Stimulated activated CD4-positive, alpha-beta T cell treated with anti-CD3 and anti-CD28 coated beads, Interleukin-15, amount 100 ng/mL, for 24 hours (primary cell): ENCODE measurements at regions not wholly inside any gene's neighbourhood (a gene's known extent, or its start where the extent isn't known, plus 50 kb on each side); places are given as distances from the start of the nearest gene placed in this dataset.

Experiments used
- DNase-seq: peaks from one replicate; pipeline ENCODE4 v3.0.0-alpha.2; 2020

DNA sequence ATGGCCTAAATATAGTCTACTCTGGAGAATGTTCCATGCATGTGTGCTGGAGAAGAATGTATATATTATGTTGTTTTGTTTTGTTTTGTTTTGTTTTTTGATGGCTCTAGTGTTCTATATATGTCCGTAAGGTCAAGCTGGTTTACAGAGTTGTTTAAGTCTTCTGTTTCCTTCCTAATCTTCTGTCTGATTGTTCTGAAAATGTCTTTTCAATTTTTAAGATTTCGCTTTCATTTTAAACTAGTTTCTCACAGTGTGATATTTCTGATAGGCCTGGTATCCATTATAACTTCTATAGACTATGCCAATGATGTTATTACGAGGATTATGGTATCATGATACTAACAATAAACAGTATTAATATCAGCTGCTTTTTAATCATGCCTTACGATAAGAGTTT is 1126.3 kb upstream of the SORCS1 start:
- no peak for DNase-seq

DNA sequence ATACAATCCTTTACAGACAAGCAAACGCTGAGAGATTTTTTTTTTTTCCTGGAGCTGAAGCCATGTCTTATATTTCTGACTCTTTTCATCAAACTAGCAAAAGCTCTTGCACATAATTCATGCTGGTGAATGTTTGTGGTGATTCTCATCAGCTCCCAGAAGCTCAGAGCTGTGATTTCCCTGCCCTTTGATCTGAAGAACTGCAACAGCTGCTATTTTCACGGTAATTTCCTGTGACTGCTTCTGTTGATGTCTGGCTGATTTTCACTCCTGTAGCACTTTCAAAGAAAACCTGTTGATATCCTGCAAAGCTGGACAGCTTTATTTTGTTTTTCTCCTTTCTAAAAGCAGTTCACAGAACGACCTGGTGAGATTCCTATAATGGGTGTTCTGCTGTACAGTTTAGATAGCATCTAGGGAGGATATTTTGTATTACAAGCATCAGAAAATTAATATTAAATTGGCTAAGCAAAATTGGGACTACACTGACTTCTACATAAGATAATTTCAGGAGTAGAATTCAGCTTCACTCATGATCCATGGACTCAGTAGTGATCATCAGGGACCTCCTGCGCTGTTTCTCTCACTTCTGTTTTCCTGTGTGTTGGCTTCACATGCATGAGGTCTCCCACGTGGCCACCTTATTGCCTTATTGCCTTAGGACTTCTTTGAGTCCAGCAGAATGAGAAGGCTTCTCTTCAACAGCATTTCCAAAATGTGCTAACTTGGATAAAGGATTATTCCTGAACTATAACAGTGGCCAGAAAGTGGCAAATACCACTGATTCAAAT is 1111.6 kb upstream of the SORCS1 start:
- no peak for DNase-seq

DNA sequence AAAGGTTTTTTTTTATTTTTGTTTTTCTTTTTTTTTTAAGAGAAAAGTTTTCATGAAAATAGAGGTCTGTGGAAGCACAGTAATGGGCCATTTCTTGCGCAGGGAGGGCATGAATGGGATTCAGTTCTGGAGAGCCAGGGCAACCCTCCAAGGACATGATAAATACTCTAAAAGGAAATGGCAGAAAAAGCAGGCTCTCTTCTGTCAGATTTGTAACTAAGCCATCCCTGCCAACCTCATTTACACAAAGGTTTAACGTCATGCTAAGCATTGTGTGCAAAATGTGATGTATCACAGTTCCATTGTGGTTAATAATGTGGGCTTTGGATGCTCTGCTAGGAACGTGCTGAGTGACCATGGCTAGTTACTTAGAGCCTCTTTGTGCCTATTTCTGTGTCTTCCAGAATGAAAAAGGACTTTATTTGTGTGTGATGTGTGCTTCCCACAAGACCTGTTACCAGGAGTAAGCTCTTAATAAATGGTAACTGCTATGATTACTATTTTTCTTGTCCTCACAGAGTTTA is 1095.9 kb upstream of the SORCS1 start:
- no peak for DNase-seq

DNA sequence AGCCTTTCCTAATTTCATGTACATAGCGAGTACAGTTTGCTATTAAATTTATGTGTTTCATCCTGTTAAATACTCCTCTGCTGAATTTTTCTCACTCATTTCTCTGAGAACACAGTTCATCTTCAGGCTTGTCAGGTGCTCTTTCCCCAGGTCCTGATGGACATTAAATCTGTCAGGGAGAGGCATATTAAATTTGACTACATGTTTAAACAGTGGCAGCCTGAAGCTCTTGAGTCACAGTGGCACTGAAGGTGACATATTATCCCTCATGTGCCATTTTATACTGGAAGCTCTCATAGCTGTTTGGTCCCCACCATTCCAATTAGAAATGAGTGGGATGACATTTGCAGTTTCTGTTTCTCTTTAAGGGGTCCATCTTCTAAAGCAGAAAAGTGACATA is 1089.6 kb upstream of the SORCS1 start:
- no peak for DNase-seq

DNA sequence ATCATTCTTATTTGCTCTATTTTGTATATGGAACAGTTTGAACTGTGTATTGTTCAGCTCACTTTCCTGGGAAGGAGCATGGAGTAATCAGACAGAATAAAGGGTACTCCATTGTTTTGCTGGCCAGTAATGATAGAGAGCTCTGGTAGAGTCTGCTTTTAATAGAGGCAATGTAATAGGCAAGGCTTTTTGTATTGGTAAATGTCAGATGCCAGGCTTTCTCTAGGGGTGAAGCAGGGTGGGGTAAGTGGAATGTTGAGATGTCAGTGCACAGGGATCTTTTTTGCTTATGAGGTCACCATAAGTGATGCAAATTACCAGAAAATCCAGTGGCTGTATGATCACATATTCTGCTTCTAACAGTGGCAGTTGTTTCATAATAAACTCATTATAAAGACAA is 1088.3 kb upstream of the SORCS1 start:
- no peak for DNase-seq

DNA sequence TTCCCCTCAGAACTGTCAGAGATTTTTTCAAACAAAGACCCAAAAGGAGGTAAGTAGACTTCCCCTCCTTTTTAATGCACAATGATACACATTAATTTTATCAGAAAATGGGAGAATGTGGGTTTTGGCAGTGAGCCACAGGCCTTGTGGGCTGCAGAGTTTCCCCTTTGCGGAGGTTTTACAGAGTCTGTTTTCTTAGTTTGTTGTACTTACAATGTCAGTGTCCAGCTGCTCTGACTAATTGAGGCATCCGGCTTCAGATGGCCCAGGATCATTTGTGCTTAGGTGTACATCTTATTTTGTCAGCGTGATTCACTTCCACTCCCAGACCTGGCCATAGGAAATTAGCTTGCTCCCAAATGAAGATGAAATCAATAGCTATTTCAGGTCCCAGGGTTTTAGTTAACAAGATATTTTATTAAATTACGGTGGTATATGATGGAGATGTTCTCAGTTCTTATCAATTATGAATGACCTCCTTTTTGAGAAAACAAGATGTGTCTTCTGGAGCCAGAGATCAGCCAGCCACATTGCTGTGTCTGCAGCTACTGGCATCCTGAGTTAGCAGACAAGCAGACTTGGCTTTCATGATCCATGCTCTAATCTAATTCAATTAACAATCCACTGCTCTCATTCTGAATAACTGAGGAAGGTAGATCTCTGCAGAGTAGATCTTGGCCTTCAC is 1086.6 kb upstream of the SORCS1 start:
- no peak for DNase-seq

DNA sequence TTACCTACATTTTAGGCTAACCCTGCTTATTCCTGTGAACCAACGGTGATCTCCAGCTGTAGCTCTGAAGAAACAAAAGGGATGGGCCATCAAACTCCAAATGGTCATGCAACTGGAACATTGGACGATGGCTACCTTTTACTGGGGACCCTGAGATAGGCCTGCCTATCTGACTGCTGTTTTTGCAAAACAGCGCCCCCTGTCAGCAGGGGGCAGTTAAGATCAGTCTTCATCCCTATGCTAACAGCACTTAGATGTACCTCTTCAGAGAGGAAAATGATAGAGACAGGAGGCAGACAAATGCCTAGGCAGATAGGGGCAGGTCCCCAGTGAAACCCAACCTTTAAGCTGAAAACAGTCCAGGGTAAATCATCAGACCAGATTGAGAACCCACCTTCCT is 1085.4 kb upstream of the SORCS1 start:
- DNase-seq = peak; percentile 1

DNA sequence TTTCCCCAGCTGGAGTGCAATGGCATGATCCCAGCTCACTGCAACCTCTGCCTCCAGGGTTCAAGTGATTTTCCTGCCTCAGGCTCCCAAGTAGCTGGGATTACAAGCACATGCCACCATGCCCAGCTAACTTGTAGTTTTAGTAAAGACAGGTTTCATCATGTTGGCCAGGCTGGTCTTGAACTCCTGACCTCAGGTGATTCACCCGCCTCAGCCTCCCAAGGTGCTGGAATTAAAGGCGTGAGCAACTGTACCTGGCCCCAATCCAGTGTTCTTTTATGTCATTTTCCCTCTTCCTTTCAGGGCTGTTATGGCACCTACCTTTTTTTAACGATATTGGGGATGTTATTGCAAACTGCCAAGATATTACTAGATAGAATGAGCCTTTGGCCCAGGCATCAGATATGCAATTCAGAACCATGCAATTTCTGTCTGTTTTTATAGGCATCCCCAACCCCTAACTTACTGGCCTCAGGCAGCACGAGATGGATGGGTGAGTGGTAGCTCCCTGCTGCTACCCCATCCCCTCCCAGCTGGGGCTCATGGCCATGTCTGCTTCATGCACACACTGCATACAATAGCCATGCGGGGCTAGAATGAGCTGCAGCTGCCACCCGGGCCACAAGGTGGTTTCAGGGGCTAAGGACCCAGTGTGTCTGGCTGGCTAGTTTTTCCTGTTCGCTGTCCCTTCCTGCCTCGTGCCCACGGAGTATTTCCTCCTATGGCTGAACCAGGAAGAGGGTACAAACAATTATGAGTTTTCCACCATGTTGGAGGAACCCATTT is 1080.1 kb upstream of the SORCS1 start:
- DNase-seq = no peak

DNA sequence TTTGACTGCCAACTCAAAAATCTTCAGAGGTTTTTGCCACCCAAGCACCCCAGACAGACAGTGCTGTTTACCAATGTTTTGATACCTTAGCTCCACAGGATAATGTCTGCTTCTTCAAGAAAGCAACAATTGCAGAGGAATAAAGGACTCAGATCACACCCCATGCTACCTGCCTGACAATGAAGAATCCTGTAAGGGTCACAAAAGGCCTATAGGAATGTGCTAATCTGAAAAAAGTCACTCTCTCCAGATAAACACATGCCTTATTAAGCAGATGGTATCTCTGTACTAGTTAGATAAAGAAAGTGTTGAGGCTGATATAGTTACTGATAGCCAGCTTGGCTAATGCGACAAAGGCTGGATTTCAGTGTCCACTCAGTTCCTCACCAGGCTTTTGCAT is 1076.7 kb upstream of the SORCS1 start:
- DNase-seq = no peak

DNA sequence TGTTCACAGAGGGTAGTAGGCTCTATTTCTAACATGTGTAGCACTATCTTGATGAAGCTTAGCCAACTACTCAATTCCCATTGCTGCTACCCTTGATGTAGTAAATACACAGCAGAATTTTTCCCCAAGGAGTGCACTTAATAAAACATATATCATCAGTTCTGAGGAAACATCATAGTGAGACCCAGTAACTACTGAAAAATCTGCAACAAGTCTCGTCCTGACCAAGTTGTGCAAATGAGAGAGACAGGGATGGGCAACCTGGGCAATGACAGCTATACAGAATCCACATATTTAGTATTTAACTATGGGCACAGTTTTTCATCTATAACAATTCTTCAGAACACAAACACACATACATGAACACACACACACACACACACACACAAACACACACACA is 1073.8 kb upstream of the SORCS1 start:
- DNase-seq = no peak

DNA sequence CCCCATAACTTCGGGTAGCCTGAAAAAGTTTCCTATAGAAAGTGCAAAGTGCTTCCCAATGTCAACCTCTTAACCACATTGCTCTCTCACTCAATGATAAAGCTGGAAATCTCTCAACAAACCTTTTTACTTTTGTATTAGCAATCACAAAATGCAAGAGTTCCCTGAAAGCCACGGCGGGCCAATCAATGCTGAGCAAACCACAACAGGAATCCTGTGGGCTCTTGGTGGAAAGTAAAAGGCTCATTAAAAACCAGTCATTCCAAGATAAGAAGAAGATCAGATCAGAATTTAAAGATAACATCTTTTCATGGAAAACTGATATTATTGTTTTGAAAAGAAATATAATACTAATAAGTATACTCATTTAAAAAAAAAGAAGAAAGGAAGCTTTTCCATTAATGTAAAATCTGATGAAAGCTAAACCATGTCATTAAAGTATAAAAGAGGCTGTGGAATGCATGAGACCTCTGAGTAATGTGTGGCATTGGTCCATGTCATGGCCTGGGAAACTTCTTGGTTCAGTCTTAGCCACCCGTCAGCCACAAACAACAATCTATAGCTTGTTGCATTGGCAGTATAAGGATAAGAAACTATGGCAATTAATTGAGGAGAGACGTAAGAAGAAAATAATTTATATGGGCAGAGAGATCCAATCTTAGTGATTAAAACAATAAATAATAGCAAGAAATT is 1066.1 kb upstream of the SORCS1 start:
- DNase-seq = no peak

DNA sequence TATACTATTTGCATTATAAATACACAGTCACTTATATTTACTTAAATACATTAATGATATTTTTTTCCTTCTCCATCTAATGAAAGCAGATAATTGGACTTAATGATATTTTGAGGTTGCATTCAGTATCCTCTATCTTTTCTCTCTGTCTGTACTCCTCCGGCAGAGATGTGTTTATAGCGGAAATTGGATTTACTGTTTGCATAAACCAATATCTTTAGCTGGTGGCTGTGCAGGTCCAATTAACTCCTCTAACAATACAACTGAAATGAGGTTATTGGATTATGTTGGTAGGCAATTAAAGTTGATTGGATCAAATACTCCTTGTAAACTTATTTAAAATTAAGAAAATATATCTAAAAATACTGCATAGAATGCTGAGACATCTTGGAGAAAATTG is 1044.2 kb upstream of the SORCS1 start:
- DNase-seq = no peak

DNA sequence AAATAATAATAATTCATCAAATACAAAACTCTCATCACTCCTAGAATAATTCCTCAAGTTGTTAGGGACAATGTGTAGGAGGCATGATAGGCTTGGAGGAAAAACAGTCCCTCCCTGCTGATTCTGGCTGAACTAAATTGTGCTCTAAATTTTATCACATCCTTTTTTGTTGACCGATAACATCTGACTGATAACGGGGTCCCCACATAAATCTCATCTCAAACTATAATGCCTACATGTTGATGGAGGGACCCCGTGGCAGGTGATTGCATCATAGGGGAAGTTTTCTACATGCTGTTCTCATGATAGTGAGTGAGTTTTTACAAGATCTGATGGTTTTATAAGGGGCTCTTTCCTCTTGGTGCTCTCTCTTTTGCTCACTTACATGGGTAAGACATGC is 1043.5 kb upstream of the SORCS1 start:
- DNase-seq = no peak

DNA sequence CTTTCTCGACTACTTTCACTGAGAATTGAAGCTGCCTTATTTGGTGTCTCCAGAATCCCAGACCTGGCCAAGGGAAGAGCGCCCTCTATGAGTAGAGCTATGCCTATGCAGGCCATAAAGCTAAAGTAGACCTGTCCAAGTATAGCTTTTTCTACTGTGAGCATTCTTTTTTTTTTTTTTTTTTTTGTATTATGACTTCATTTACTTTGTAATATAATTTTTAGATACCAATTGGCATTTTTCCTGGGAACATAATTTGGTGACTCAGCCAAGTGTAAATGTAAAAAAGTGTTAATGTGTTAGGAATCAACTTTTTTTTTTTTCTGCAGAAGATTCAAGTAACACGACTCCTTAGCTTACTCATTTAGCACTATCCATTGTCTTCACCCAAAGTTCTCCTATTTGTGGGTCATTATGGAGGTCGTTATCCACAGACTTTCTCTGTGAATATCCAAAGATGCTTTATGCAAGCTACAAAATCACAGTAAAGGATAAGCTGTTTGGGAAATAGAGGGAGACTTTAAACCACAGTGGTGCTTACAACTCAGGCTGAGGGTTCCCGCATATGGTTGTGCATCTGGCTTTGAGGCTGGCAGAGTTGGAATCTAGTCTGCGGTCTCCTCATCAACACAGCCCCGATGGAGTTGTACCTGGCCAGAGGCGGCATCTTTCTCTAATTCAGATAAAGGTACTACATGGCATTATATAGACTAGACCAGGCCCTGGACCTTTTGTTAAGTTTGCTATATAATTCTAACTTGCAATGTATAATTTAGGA is 1040.2 kb upstream of the SORCS1 start:
- DNase-seq = no peak

DNA sequence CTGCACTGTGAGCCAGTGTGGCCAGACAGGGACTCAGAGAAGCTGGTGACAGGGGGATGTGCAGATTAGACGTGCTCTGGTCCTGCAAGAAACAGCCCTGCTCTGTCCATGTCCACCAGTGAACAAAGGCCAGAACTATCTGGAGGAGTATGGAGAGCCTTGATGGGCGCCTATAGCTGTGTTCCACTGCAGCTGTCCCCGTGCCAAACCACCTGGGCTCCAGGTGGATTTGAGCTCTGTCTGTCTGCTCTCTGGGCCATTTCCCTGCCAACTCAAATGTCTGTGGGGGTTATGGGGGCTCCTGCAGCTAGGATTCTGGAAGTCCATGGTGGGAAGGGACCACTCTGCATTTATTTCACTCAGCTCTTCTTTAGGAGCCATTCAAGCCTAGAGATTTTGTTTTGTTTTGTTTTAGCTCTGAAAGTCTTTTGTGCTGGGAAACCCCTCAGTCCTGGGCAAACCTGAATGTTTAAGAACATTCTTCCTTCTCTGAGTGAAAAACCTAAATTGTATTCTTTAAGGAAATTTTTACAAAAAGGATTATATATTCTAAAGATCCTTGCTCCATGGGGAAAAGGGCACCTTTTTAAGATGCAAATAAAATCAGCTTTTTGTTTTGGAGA is 1039.5 kb upstream of the SORCS1 start:
- DNase-seq = no peak

DNA sequence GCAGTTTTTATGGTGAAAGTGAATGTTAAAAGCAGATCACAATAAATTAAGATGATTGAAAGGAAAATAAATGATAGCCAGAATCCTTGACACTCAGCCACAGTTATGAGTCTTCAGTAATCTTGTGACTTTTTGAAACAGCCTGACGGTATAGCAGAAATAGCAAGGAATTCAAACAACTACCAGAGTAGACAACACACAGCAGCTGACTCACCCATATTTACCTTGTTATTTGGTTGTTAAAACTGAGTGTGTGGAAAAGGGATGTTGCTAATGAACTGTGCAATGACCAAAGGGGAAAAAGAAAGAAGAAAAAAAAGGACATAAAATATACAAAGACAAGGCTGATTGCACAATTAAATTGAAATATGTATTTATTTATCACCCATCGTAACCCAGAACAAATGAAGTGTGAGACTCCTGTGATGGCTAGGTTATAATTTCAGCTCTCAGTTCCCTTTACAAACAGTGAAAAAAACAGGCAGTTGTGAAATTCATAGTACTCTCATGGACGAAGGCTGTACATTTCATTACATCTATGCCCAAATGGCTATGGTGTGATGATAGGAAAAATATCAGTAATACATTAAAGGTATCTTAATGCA is 1023.0 kb upstream of the SORCS1 start:
- DNase-seq = no peak

DNA sequence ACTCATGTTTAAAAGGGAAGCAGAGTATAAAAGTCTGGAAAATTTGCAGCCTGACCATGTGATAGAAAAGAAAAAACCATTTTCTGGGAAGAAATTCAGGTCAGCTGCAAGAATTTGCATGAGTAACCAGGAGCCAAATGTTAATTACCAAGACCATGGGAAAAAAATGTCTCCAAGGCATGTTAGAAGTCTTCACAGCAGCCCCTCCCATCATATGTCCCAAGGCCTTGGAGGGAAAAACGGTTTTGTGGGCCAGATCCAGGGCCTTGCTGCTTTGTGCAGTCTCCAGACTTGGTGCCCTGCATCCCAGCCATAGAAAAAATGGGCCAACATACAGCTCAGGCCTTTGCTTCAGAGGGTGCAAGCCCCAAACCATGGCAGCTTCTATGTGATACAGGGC is 1019.6 kb upstream of the SORCS1 start:
- DNase-seq = no peak

DNA sequence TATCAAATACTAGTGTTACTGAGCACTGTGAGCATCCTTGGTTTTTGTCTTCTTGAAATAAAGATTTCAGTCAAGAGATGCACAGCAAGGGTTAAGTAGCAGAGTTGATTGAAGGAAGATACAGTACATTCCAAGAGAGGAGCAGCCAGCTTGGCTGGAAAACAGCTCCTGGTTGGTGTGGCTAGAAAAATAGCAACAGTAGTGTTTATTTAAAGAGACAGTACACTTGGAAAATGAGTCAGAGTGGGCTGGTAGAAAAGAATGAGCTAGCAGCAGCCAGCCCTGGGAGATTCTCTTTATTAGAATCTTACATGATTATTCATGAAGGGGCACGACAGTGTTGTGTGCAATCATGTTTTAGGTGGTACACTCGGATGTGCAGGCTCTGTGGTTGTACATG is 1016.4 kb upstream of the SORCS1 start:
- no peak for DNase-seq

DNA sequence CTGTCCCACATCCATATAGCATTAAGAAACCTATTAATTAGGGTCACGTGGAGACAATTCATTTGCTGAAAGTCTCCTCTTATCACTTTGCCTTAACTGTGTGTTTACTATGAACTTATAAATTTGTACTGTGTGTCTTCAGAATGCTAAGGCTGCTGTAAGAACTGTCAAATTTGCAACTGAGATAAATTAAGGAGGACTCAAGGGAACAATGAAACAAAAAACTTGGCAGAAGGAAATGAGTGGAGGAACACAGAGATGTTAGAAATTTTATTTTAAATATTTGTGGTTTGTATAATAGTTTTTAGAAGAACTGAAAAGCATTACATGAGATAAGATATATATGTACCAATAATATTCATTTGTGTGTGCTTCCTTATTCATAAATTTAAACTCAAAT is 1005.3 kb upstream of the SORCS1 start:
- no peak for DNase-seq

DNA sequence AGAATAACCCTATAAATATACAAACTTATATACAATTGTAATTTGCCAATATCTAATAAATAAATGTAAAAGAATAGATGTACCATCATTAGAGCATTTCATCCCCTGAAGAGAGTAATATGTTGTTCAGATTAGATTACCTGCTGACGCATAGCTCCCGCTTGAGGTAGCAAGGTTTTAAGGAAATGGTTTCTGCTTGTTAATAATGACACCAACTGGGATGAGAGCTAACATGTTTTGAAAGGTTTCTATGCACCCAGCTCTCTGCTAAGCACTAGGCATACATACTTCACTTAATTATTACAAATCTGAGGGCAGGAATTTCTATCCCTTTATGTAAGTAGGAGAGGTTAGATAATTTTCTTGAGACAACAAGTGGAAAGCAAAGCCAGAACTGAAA is 1003.3 kb upstream of the SORCS1 start:
- DNase-seq = no peak

DNA sequence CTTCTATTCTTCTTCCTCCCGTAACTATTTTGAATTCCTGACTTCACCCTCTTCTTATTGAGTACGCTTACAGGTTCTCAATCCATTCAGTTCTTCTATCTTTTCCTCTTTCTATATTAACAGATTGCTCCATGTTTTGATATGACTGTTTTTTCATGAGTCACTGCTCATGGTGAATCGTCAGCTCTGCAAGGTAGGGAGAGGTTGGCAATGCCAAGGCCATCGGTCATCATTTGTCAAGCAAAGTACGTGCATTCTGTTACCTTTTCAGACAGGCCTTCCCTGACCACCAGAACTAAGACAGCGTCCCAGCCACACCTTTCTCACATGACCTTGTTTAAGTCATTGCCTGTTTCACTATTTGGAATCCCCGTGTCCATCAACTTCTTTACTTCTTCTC is 1001.9 kb upstream of the SORCS1 start:
- DNase-seq = no peak
